Kidney tubule cell (primary cell): ENCODE measurements at regions not wholly inside any gene's neighbourhood (a gene's known extent, or its start where the extent isn't known, plus 50 kb on each side); places are given as distances from the start of the nearest gene placed in this dataset.
"Not testable (repeated sequence)": the region's sequence is repeated elsewhere in the genome, so short reads cannot be mapped to it uniquely, and the experiment has no call there.

Source experiments
- DNase-seq: peaks from one replicate; pipeline ENCODE4 v3.0.0-alpha.2; 2018; ENCODE audit warnings: low spot score

DNA sequence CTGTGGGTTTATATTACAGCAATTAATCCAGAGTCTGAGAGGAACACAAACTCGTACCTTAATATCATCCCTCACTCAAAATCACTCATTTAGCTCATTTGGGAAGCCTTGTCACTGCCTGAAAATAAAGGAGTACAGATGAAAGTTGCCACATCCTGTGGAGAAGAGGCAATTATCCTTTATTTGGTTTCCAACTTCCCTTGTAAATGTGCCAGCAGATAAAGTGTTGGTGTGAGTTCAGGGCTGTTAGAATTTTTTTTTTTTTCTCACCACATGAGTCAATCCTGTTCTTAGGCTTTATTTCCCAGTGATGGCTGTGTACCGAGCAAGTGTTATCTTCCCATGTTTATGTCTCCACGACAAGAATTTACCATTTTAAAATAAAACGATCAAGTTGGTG is 99.0 kb upstream of the SMIM30 start:
- DNase-seq: no peak

DNA sequence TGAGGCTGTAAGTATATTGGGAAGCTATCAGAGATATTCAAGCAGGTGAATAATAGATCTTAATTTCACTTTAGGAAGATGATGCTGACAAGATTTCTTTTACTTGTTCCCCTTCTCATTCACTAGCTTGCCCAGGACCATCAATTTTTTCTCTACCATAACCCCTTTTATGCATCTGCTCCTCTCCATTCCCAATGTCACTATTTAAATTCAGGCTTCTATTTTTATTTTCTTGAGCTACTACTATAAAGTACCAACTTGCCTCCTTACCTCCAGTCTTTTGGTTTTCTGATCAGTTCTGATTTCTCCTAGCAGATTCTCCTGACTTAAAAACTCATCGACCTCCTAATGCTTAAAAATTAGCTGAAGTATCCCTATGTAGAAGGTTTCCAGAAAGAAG is 97.7 kb upstream of the SMIM30 start:
- no peak for DNase-seq

- peak; percentile 72 for DNase-seq
Observed at GRCh38 chr7:113209449-113210203, 91.3 kb upstream of the SMIM30 start.

- DNase-seq: peak; percentile 49
Observed at GRCh38 chr7:113207931-113208330, 89.6 kb upstream of the SMIM30 start.

DNA sequence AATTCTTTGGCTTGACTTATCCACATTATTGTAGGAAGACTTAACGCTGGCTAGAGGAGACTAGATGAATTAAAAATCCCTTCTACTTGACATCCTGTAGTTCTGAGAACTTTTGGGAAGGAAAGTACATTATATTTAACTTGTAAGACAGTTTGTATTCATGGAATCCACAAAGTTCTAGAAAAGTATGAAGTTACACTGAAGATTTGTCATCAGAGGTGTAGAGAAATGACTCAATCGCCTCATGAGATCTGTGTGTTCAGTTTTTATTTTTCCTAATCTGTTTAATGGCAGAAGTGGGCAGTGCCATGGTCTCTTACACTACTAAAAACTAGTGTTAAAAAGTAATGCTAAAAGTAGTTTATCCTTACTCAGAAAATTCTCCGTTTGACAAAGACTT is 89.1 kb upstream of the SMIM30 start:
- no peak for DNase-seq

DNA sequence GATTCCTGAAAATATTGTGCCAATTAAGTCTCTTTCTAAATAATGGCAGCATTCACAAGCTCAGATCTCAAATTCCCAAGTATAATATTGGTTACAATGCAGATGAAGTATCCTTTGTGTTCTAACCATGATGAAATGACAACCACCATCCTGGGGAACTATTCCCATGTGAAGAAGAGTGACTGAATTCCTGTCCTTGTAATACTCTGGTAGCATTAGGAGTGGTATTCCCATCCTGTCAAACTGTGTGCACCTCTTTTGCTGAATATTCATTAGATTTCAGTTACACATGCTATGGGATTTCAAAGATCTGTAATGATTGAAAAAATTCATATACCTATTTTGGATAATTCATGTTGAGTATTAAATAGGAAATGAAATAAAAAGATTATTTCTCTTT is 86.1 kb upstream of the SMIM30 start:
- no peak for DNase-seq

DNA sequence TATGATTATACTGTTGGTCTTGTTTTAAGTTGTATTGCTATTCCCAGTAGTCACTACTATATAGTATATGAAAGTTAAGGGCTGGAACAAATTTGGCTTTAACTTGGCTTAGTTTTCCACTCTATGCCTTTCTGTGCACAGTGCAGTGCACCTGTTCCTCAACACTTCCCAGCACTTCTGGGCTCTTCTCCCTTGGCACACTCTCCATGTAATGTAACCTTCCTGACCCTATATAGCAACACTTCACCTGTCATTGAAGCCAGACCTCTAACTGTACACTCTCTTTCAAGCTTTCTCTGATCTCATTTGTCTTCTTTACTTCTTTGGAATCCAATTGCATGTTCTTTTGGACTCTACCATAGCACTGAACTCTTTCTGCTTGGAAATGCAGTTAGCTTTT is 83.9 kb upstream of the SMIM30 start:
- no peak for DNase-seq

DNA sequence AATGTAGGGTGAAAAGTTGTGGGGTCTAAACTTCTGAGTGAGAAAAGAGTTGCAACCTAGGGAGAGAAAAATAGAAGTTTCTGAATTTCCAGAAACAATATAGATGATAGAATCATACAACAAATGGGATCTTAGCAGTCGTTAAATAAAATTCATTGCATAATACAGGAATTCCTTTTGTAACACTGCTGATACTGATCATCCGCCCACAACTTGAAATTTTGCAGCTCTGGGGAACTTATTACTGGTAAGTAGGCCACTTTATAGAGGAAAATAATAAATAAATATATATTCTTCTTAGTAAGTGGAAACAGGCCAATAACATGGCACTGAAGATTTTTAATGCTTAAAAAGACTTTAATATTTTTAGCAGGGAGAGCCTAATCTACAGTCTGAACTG is 81.9 kb upstream of the SMIM30 start:
- no peak for DNase-seq

DNA sequence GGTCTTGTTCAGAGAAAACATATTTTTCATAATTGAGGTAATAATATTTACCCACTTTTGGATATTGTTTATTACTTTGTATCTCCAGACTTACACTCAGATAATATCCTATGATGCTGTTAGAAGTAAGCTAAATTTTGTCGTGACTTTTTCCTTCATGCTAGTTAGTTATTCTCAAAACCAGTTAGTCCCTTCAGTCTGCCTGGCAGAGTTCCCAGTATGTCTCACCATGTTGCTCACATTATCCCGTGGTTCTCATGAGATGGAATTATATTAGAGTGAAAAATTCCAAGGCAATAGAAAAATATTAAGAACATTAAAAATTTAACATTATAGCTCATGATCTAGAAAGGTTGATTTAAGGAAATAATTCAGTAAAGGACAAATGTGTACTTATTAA is 81.5 kb upstream of the SMIM30 start:
- peak; percentile 86 for DNase-seq

GRCh38 chr7:113199136-113199535 is 80.8 kb upstream of the SMIM30 start:
- DNase-seq: no peak

- no peak for DNase-seq
Observed at GRCh38 chr7:113198226-113198625, 79.9 kb upstream of the SMIM30 start.

GRCh38 chr7:113197274-113197673 is 78.9 kb upstream of the SMIM30 start:
- peak; percentile 78 for DNase-seq

GRCh38 chr7:113188396-113188795 is 70.0 kb upstream of the SMIM30 start:
- DNase-seq: no peak

GRCh38 chr7:113179313-113179712 is 61.0 kb upstream of the SMIM30 start:
- peak; percentile 9 for DNase-seq

GRCh38 chr7:113176836-113177235 is 58.5 kb upstream of the SMIM30 start:
- no peak for DNase-seq

DNA sequence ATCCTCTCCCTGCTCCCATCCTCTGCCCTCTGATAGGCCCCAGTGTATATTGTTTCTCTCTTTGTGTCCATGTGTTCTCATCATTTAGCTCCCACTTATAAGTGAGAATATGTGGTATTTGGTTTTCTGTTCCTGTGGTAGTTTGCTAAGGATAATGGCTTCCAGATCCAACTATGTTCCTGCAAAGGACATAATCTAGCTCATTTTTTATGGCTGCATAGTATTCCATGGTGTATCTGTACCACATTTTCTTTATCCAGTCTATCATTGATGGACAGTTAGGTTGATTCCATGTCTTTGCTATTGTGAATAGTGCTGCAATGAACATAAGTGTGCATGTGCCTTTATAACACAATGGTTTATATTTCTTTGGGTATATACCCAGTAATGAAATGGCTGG is 57.8 kb upstream of the SMIM30 start:
- not testable (repeated sequence) for DNase-seq

DNA sequence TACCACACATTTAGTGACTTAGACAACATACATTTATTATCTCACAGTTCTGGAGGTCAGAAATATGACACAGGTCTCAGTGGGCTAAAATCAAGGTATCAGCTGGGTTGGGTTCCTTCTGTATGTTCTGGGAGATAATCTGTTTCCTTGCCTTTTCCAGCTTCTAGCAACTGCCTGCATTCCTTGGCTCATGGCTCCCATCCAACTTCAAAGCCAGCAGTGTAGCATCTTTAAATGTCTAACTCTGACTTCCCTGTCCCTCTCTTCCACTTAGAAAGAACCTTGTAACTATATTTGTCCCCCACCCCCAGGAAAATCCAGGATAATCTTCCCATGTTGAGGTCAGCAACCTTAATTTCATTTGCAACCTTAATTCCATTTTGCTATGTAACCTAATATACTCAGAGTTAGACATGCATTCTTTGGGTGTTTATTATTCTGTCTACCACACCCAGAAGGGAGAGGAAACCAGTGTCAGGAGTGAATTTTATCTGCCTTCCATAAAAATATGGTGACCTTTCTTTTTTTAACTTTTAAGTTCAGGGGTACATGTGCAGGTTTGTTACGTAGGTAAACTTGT is 57.3 kb upstream of the SMIM30 start:
- DNase-seq: no peak

GRCh38 chr7:113172726-113173125 is 54.4 kb upstream of the SMIM30 start:
- no peak for DNase-seq

GRCh38 chr7:113170591-113170990 is 52.2 kb upstream of the SMIM30 start:
- DNase-seq: no peak
